ENCODE measurements at regions not wholly inside any gene's neighbourhood (a gene's known extent, or its start where the extent isn't known, plus 50 kb on each side); places are given as distances from the start of the nearest gene placed in this dataset.

GRCh38 chr6:11356404-11357155 is 124.1 kb upstream of the NEDD9 start:
- H3K36me3 ChIP-seq (ENCODE audit: control insufficient read depth in 2 of 3, insufficient read depth in 3 of 3, low read length in 3 of 3), result no peaks in the 10 kb centered on the region
- TF ChIP-seq CTCF (IDR thresholded peaks at IDR 0.05; ENCODE audit: borderline replicate concordance, extremely low read depth, insufficient read depth), result no peak
- DNase-seq (peak in 1 of 5 donors; percentile 37), FAIRE-seq (no peak)
- H3K4me1 ChIP-seq (ENCODE audit: control insufficient read depth in 2 of 3, insufficient read depth in 2 of 3, low read depth in 1 of 3, low read length in 3 of 3), result peaks cover 0 to 7% (median 4%) of the 10 kb centered on the region in 3 donors
- H3K9me3 ChIP-seq (ENCODE audit: control insufficient read depth in 2 of 3, insufficient read depth in 1 of 3, low read length in 3 of 3), result no peaks in the 10 kb centered on the region
- intact Hi-C loops (cut with DNase I), result no loop called here
- no peak overlapping the region for H3K4me3 ChIP-seq (ENCODE audit: low read length in 3 of 3)
- no peaks in the 10 kb centered on the region for H3K27me3 ChIP-seq (ENCODE audit: control insufficient read depth, insufficient read depth, low read length)
- peak overlapping the region; percentile 18 to 62 for H3K27ac ChIP-seq (ENCODE audit: low read depth in 2 of 2, low read length in 2 of 2)
- no peak overlapping the region for H3K9ac ChIP-seq (ENCODE audit: low read length in 3 of 3)

DNA sequence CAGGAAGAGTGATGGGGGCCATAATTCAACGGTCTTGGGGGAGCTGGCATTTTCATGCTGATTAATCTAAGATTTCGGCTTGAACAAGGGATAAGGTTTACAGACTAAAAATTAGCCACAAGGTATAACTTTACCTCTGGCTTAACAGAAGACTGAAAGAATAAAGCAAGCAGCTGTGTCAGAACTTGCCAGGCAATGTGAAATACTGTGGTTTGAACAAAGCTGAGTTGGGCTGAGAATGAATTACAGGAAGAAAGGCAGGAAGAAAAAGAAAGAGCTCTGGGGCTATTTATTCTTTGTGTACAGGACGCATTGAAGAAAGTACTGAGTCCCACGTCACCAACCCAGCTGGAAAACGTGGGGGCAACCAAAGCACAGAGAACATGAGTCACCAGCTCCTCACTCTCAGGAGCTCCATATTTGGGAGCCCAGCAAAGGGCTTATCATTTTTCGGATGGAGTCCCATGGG is 121.5 kb upstream of the NEDD9 start:
- H3K27me3 ChIP-seq (ENCODE audit: control insufficient read depth, insufficient read depth, low read length), result no peaks in the 10 kb centered on the region
- peaks cover 0 to 7% (median 4%) of the 10 kb centered on the region in 3 donors for H3K4me1 ChIP-seq (ENCODE audit: control insufficient read depth in 2 of 3, insufficient read depth in 2 of 3, low read depth in 1 of 3, low read length in 3 of 3)
- H3K4me3 ChIP-seq (ENCODE audit: low read length in 3 of 3), result no peak overlapping the region
- no peaks in the 10 kb centered on the region for H3K36me3 ChIP-seq (ENCODE audit: control insufficient read depth in 2 of 3, insufficient read depth in 3 of 3, low read length in 3 of 3)
- H3K27ac ChIP-seq (ENCODE audit: low read depth in 2 of 2, low read length in 2 of 2), result peak overlapping the region in 1 of 2 donors; percentile 62
- peak in 3 of 5 donors; percentile 46 to 77 (median 72) for DNase-seq
- intact Hi-C loops (cut with DNase I), result no loop called here
- H3K9me3 ChIP-seq (ENCODE audit: control insufficient read depth in 2 of 3, insufficient read depth in 1 of 3, low read length in 3 of 3), result no peaks in the 10 kb centered on the region
- FAIRE-seq, result no peak
- no peak overlapping the region for H3K9ac ChIP-seq (ENCODE audit: low read length in 3 of 3)
- no peak for TF ChIP-seq CTCF (IDR thresholded peaks at IDR 0.05; ENCODE audit: borderline replicate concordance, extremely low read depth, insufficient read depth)

GRCh38 chr6:11350294-11350693 is 117.8 kb upstream of the NEDD9 start:
- intact Hi-C loops (cut with DNase I), result no loop called here
- TF ChIP-seq CTCF (IDR thresholded peaks at IDR 0.05; ENCODE audit: borderline replicate concordance, extremely low read depth, insufficient read depth), result no peak

More at GRCh38 chr6:11350294-11350693, 117.8 kb upstream of the NEDD9 start:
- Histone ChIP-seq H3K9me3 (ENCODE audit: control insufficient read depth in 2 of 3, insufficient read depth in 1 of 3, low read length in 3 of 3) (no peaks in the 10 kb centered on the region), H3K4me1 (ENCODE audit: control insufficient read depth in 2 of 3, insufficient read depth in 2 of 3, low read depth in 1 of 3, low read length in 3 of 3) (peaks cover 0 to 2% (median 0%) of the 10 kb centered on the region in 3 donors), H3K9ac (ENCODE audit: low read length in 3 of 3) (no peak overlapping the region), H3K36me3 (ENCODE audit: control insufficient read depth in 2 of 3, insufficient read depth in 3 of 3, low read length in 3 of 3) (no peaks in the 10 kb centered on the region), H3K27me3 (ENCODE audit: control insufficient read depth, insufficient read depth, low read length) (no peaks in the 10 kb centered on the region), H3K4me3 (ENCODE audit: low read length in 3 of 3) (no peak overlapping the region), H3K27ac (ENCODE audit: low read depth in 2 of 2, low read length in 2 of 2) (no peak overlapping the region)
- FAIRE-seq, result no peak
- DNase-seq, result no peak

Data from kidney (tissue), 13 donors.